ENCODE measurements at regions not wholly inside any gene's neighbourhood (a gene's known extent, or its start where the extent isn't known, plus 50 kb on each side); places are given as distances from the start of the nearest gene placed in this dataset.
"Not testable (repeated sequence)": the region's sequence is repeated elsewhere in the genome, so short reads cannot be mapped to it uniquely, and the experiment has no call there.

- Mint-ChIP-seq H3K27ac (ENCODE audit: low read depth, unreplicated experiment) (no peak overlapping the region), H3K36me3 (ENCODE audit: insufficient read depth, unreplicated experiment) (no peaks in the 10 kb centered on the region), H3K9me3 (ENCODE audit: unreplicated experiment) (no peaks in the 10 kb centered on the region), H3K4me3 (ENCODE audit: unreplicated experiment) (no peak overlapping the region), H3K4me1 (ENCODE audit: insufficient read depth, unreplicated experiment) (no peaks in the 10 kb centered on the region), H3K27me3 (ENCODE audit: insufficient read depth, unreplicated experiment) (no peaks in the 10 kb centered on the region)
- ChIA-PET CTCF (interaction anchor here (0.6 kb wide), 1 partner anchor 176 kb away, joined by 3 read pairs; no protein-coding TSS in a partner anchor), POLR2A (no interaction called here)
- intact Hi-C loops (cut with micrococcal nuclease) = no loop called here
- TF ChIP-seq, protein P1, sequence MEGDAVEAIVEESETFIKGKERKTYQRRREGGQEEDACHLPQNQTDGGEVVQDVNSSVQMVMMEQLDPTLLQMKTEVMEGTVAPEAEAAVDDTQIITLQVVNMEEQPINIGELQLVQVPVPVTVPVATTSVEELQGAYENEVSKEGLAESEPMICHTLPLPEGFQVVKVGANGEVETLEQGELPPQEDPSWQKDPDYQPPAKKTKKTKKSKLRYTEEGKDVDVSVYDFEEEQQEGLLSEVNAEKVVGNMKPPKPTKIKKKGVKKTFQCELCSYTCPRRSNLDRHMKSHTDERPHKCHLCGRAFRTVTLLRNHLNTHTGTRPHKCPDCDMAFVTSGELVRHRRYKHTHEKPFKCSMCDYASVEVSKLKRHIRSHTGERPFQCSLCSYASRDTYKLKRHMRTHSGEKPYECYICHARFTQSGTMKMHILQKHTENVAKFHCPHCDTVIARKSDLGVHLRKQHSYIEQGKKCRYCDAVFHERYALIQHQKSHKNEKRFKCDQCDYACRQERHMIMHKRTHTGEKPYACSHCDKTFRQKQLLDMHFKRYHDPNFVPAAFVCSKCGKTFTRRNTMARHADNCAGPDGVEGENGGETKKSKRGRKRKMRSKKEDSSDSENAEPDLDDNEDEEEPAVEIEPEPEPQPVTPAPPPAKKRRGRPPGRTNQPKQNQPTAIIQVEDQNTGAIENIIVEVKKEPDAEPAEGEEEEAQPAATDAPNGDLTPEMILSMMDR (IDR thresholded peaks at IDR 0.05; ENCODE audit: unreplicated experiment) = no peak
- no TSS peak for BruUV-seq (replicated peaks)
- DNase-seq (ENCODE audit: unreplicated experiment) = no peak
Observed at GRCh38 chr2:194672994-194673393, 984.0 kb upstream of the SLC39A10 start.

GRCh38 chr2:194661431-194661830 is 995.6 kb upstream of the SLC39A10 start:
- Mint-ChIP-seq H3K36me3 (ENCODE audit: insufficient read depth, unreplicated experiment) (no peaks in the 10 kb centered on the region), H3K27ac (ENCODE audit: low read depth, unreplicated experiment) (no peak overlapping the region), H3K4me3 (ENCODE audit: unreplicated experiment) (no peak overlapping the region), H3K4me1 (ENCODE audit: insufficient read depth, unreplicated experiment) (no peaks in the 10 kb centered on the region), H3K9me3 (ENCODE audit: unreplicated experiment) (no peaks in the 10 kb centered on the region), H3K27me3 (ENCODE audit: insufficient read depth, unreplicated experiment) (no peaks in the 10 kb centered on the region)
- CTCF ChIA-PET = interaction anchor here (0.6 to 0.7 kb wide), 2 partner anchors 23 to 1919 kb away, joined by 3 read pairs; no protein-coding TSS in a partner anchor
- TF ChIP-seq, protein P1 (IDR thresholded peaks at IDR 0.05; ENCODE audit: unreplicated experiment) = no peak
- intact Hi-C loops (cut with micrococcal nuclease) = no loop called here
- no peak for DNase-seq (ENCODE audit: unreplicated experiment)
- BruUV-seq (replicated peaks) = no TSS peak
- POLR2A ChIA-PET = no interaction called here

DNA sequence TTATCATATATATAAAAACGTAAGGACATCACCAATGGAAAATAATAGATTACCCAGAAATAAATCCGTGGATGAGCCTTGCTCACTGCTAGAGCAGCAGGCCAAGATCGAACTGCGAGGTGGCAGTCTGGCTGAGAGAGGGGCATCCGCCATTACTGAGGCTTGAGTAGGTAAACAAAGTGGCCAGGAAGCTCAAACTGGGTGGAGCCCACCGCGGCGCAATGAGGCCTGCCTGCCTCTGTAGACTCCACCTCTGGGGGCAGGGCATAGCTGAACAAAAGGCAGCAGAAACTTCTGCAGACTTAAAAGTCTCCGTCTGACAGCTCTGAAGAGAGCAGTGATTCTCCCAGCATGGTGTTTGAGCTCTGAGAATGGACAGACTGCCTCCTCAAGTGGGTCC is 1018.0 kb upstream of the SLC39A10 start:
- H3K9me3 Mint-ChIP-seq (ENCODE audit: unreplicated experiment); POLR2A ChIA-PET; DNase-seq (ENCODE audit: unreplicated experiment); H3K4me3 Mint-ChIP-seq (ENCODE audit: unreplicated experiment); H3K36me3 Mint-ChIP-seq (ENCODE audit: insufficient read depth, unreplicated experiment); H3K4me1 Mint-ChIP-seq (ENCODE audit: insufficient read depth, unreplicated experiment); H3K27ac Mint-ChIP-seq (ENCODE audit: low read depth, unreplicated experiment); H3K27me3 Mint-ChIP-seq (ENCODE audit: insufficient read depth, unreplicated experiment); BruUV-seq (replicated peaks); intact Hi-C loops (cut with micrococcal nuclease): not testable (repeated sequence)
- CTCF ChIA-PET = interaction anchor here (0.5 to 0.6 kb wide), 3 partner anchors 22 to 678 kb away, joined by 3 to 4 read pairs (median 4); no protein-coding TSS in a partner anchor

DNA sequence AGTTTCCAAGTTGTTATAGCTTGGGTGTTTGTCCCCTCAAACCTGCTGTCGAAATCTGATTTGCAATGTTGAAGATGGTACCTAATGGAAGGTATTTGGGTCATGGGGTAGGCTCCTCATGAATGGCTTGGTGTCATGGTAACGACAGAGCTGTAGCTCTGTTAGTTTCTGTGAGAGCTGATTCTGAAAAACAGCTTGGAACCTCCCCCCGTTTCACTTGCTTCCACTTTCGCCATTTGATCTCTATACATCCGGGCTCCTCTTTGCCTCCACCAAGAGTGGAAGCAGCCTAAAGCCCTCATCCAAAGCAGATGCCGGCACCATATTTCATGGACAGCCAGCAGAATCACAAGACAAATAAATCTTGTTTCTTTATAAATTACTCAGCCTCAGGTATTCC is 1035.1 kb upstream of the SLC39A10 start:
- DNase-seq (ENCODE audit: unreplicated experiment) = no peak
- ChIA-PET POLR2A (no interaction called here), CTCF (no interaction called here)
- Mint-ChIP-seq H3K36me3 (ENCODE audit: insufficient read depth, unreplicated experiment) (no peaks in the 10 kb centered on the region), H3K4me3 (ENCODE audit: unreplicated experiment) (no peak overlapping the region), H3K27ac (ENCODE audit: low read depth, unreplicated experiment) (no peak overlapping the region), H3K27me3 (ENCODE audit: insufficient read depth, unreplicated experiment) (no peaks in the 10 kb centered on the region), H3K4me1 (ENCODE audit: insufficient read depth, unreplicated experiment) (no peaks in the 10 kb centered on the region), H3K9me3 (ENCODE audit: unreplicated experiment) (no peaks in the 10 kb centered on the region)
- TF ChIP-seq, protein P1 (IDR thresholded peaks at IDR 0.05; ENCODE audit: unreplicated experiment) = no peak
- BruUV-seq (replicated peaks) = no TSS peak
- intact Hi-C loops (cut with micrococcal nuclease) = no loop called here

- no peaks in the 10 kb centered on the region for H3K9me3 Mint-ChIP-seq (ENCODE audit: unreplicated experiment)
- ChIA-PET POLR2A (no interaction called here), CTCF (interaction anchor here (0.6 kb wide), 1 partner anchor 755 kb away, joined by 3 read pairs; no protein-coding TSS in a partner anchor)
- TF ChIP-seq, protein P1 (IDR thresholded peaks at IDR 0.05; ENCODE audit: unreplicated experiment) = no peak
- no peaks in the 10 kb centered on the region for H3K27me3 Mint-ChIP-seq (ENCODE audit: insufficient read depth, unreplicated experiment)
- no peak overlapping the region for H3K27ac Mint-ChIP-seq (ENCODE audit: low read depth, unreplicated experiment)
- intact Hi-C loops (cut with micrococcal nuclease) = no loop called here
- H3K4me3 Mint-ChIP-seq (ENCODE audit: unreplicated experiment) = no peak overlapping the region
- no peaks in the 10 kb centered on the region for H3K4me1 Mint-ChIP-seq (ENCODE audit: insufficient read depth, unreplicated experiment)
- DNase-seq (ENCODE audit: unreplicated experiment) = no peak
- BruUV-seq (replicated peaks) = no TSS peak
- no peaks in the 10 kb centered on the region for H3K36me3 Mint-ChIP-seq (ENCODE audit: insufficient read depth, unreplicated experiment)
Observed at GRCh38 chr2:194619366-194619765, 1037.7 kb upstream of the SLC39A10 start.
